ENCODE measurements at regions not wholly inside any gene's neighbourhood (a gene's known extent, or its start where the extent isn't known, plus 50 kb on each side); places are given as distances from the start of the nearest gene placed in this dataset.
"Not testable (repeated sequence)": the region's sequence is repeated elsewhere in the genome, so short reads cannot be mapped to it uniquely, and the experiment has no call there.

DNA sequence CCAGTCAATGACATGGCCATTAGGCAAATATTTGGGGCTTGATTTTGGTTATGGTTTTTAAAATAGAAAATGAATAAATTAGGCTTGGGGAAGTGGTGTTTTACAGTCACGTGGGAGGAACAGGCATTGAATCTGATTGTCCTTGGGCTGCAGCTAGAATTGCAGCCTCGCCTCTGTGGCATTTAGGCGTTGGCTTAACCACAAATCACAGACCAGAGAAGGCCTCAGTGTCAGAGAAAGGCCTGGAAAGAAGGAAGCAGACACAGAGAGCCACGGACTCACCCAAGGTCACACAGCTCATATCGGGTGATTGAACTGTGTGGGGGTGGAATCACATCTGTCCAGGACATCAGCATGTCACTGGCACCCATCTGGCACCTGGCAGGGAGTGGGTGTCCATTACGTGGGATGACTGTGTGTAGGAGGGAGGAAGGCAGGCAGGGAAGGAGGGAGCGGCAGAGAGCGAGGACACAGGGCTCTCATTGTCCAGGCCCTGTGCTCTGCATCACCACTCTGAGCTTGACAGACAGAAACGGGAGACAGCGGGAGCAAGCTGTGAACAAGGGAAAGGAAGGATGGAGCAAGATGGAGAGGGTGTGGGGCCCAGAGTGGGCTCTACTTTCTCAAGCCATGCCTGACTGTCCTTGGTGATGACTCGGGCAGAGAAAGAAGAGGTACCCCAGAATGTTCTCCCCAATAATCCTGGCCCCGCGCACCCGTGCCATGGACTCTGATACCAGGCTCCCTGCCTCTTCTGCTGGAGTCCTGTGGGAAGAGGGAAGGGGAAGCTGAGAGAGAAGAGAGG is 186.4 kb downstream of the FAM43A start:
- Histone ChIP-seq H3K9me3 (no peaks in the 10 kb centered on the region), H3K36me3 (no peaks in the 10 kb centered on the region), H3K27ac (peak overlapping the region; percentile 82 to 86 (median 84)), H3K4me3 (no peak overlapping the region), H3K4me1 (peaks cover 17 to 60% (median 49%) of the 10 kb centered on the region in 4 donors), H3K27me3 (no peaks in the 10 kb centered on the region)
- in situ Hi-C loops (cut with MboI; ENCODE audit: low pct_ligation_motif_present in 1 of 4, low pct_unique_long_range_greater_than_20kb in 1 of 4, low sequenced_read_pairs in 3 of 4) = no loop called here
- peak; percentile 76 for DNase-seq
- 52 to 71% methylated on average over 6 to 14 of the region's 14 CpGs for WGBS, 2 donors (ENCODE audit: low coverage in 1 of 2)
- intact Hi-C loops (cut with DNase I; ENCODE audit: low total_unique reads) = no loop called here
- peak; percentile 0 for TF ChIP-seq EP300 (IDR thresholded peaks at IDR 0.05; ENCODE audit: low read depth)
- peak; percentile 57 to 77 (median 74) for TF ChIP-seq POLR2AphosphoS5 (IDR thresholded peaks at IDR 0.05)
- TF ChIP-seq, protein P1, sequence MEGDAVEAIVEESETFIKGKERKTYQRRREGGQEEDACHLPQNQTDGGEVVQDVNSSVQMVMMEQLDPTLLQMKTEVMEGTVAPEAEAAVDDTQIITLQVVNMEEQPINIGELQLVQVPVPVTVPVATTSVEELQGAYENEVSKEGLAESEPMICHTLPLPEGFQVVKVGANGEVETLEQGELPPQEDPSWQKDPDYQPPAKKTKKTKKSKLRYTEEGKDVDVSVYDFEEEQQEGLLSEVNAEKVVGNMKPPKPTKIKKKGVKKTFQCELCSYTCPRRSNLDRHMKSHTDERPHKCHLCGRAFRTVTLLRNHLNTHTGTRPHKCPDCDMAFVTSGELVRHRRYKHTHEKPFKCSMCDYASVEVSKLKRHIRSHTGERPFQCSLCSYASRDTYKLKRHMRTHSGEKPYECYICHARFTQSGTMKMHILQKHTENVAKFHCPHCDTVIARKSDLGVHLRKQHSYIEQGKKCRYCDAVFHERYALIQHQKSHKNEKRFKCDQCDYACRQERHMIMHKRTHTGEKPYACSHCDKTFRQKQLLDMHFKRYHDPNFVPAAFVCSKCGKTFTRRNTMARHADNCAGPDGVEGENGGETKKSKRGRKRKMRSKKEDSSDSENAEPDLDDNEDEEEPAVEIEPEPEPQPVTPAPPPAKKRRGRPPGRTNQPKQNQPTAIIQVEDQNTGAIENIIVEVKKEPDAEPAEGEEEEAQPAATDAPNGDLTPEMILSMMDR (IDR thresholded peaks at IDR 0.05) = no peak
- TF ChIP-seq POLR2A (IDR thresholded peaks at IDR 0.05) = peak; percentile 10

DNA sequence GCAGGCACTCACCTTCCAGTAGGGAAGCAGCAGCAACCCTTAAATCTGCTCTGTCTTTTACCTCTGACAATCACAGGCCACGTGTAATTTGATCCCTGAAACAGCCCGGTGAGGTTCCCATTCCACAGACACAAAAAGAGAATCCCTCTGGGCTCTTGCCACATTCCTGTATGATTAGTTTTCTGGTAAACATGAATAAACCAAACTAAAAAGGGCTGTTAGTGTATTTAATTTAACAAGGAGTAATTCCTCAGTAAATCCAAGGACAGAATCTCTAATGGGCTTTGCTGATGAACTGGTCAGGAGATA is 186.9 kb downstream of the FAM43A start:
- in situ Hi-C loops (cut with MboI; ENCODE audit: low pct_ligation_motif_present in 1 of 4, low pct_unique_long_range_greater_than_20kb in 1 of 4, low sequenced_read_pairs in 3 of 4) (no loop called here), intact Hi-C loops (cut with DNase I; ENCODE audit: low total_unique reads) (no loop called here)
- no peak for TF ChIP-seq POLR2AphosphoS5 (IDR thresholded peaks at IDR 0.05)
- no peak for TF ChIP-seq EP300 (IDR thresholded peaks at IDR 0.05; ENCODE audit: low read depth)
- DNase-seq = no peak
- Histone ChIP-seq H3K4me3 (no peak overlapping the region), H3K36me3 (no peaks in the 10 kb centered on the region), H3K9me3 (no peaks in the 10 kb centered on the region), H3K27me3 (no peaks in the 10 kb centered on the region), H3K4me1 (peaks cover 15 to 57% (median 44%) of the 10 kb centered on the region in 4 donors), H3K27ac (peak overlapping the region; percentile 82 to 86 (median 84))
- 53% methylated on average over 2 of the region's 2 CpGs; no CpG with 5 or more reads in 1 of the 2 donors for WGBS, 2 donors (ENCODE audit: low coverage in 1 of 2)

DNA sequence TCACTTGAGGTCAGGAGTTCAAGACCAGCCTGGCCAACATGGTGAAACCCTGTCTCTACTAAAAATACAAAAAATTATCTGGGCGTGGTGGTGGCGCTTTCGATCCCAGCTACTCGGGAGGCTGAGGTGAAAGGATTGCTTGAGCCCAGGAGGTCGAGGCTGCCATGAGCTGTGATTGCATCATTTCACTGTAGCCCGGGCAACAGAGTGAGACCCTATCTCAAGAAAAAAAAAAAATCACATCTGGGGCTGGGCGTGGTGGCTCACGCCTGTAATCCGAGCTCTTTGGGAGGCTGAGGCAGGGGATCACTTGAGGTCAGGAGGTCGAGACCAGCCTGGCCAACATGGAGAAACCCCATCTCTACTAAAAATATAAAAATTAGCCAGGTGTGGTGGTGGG is 187.8 kb downstream of the FAM43A start:
- intact Hi-C loops (cut with DNase I; ENCODE audit: low total_unique reads); H3K27me3 ChIP-seq; H3K9me3 ChIP-seq; in situ Hi-C loops (cut with MboI; ENCODE audit: low pct_ligation_motif_present in 1 of 4, low pct_unique_long_range_greater_than_20kb in 1 of 4, low sequenced_read_pairs in 3 of 4); DNase-seq; H3K36me3 ChIP-seq; H3K4me3 ChIP-seq: not testable (repeated sequence)
- peak overlapping the region in 3 of 4 donors; percentile 82 to 86 (median 83) for H3K27ac ChIP-seq
- WGBS, 2 donors (ENCODE audit: low coverage in 1 of 2) = 76 to 88% methylated on average over 3 to 10 of the region's 10 CpGs
- peaks cover 15 to 50% (median 38%) of the 10 kb centered on the region in 4 donors for H3K4me1 ChIP-seq

DNA sequence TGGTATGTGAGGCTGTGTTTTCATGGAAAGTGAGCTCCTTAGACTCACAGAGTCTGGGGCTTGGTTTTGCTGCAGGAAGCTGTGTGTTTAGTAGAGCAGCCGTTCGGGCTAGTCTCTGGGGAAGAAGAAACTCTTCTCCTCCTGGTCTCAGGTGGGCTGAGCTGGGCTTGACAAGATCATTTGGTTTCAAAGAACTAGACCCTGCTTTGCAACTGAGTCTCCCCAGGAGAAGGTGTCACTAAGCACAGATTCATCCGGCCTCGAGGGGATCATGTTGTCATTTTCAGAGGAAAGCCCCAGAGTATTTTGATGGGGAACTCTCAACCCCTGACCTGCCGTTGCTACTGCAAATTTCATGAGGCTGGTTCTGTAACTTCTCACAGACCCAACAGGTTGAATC is 188.5 kb downstream of the FAM43A start:
- intact Hi-C loops (cut with DNase I; ENCODE audit: low total_unique reads) = no loop called here
- Histone ChIP-seq H3K4me1 (peaks cover 15 to 50% (median 38%) of the 10 kb centered on the region in 4 donors), H3K27ac (no peak overlapping the region), H3K4me3 (no peak overlapping the region), H3K9me3 (no peaks in the 10 kb centered on the region), H3K36me3 (no peaks in the 10 kb centered on the region), H3K27me3 (no peaks in the 10 kb centered on the region)
- 71% methylated on average over 5 of the region's 5 CpGs; no CpG with 5 or more reads in 1 of the 2 donors for WGBS, 2 donors (ENCODE audit: low coverage in 1 of 2)
- TF ChIP-seq, protein P1 (IDR thresholded peaks at IDR 0.05) = no peak
- TF ChIP-seq POLR2AphosphoS5 (IDR thresholded peaks at IDR 0.05) = no peak
- TF ChIP-seq POLR2A (IDR thresholded peaks at IDR 0.05) = no peak
- TF ChIP-seq EP300 (IDR thresholded peaks at IDR 0.05; ENCODE audit: low read depth) = no peak
- no peak for DNase-seq
- in situ Hi-C loops (cut with MboI; ENCODE audit: low pct_ligation_motif_present in 1 of 4, low pct_unique_long_range_greater_than_20kb in 1 of 4, low sequenced_read_pairs in 3 of 4) = no loop called here

DNA sequence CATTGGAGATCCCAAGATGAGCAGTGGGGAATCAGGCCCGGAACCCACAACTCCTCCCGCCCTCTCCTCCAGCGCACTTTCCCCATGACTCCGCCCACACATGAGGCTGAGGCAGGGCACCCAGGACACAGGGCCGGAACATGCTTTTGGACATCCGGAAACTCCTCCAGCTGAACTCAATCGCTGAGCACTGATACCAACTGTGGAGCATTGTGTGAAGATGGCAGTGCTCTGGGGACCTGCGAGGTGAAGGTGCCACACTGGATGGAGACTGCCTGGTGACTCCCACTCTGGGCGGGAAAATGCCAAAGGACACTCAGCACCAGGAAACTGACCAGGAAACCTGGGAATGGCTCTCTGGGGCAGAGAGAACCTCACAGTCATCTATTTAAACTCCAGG is 189.1 kb downstream of the FAM43A start:
- TF ChIP-seq POLR2AphosphoS5 (IDR thresholded peaks at IDR 0.05) (no peak), POLR2A (IDR thresholded peaks at IDR 0.05) (no peak), EP300 (IDR thresholded peaks at IDR 0.05; ENCODE audit: low read depth) (no peak)
- TF ChIP-seq, protein P1 (IDR thresholded peaks at IDR 0.05) = no peak
- no peak for DNase-seq
- intact Hi-C loops (cut with DNase I; ENCODE audit: low total_unique reads) = no loop called here

More for the DNA sequence above, 189.1 kb downstream of the FAM43A start:
- H3K4me3 ChIP-seq = no peak overlapping the region
- H3K4me1 ChIP-seq = peaks cover 15 to 53% (median 38%) of the 10 kb centered on the region in 4 donors
- H3K27me3 ChIP-seq = no peaks in the 10 kb centered on the region
- in situ Hi-C loops (cut with MboI; ENCODE audit: low pct_ligation_motif_present in 1 of 4, low pct_unique_long_range_greater_than_20kb in 1 of 4, low sequenced_read_pairs in 3 of 4) = no loop called here
- 88 to 100% methylated on average over 4 to 9 of the region's 9 CpGs for WGBS, 2 donors (ENCODE audit: low coverage in 1 of 2)
- no peak overlapping the region for H3K27ac ChIP-seq
- H3K36me3 ChIP-seq = no peaks in the 10 kb centered on the region
- H3K9me3 ChIP-seq = no peaks in the 10 kb centered on the region

Measured in transverse colon (tissue), 4 donors.